ENCODE measurements at regions not wholly inside any gene's neighbourhood (a gene's known extent, or its start where the extent isn't known, plus 50 kb on each side); places are given as distances from the start of the nearest gene placed in this dataset.

GRCh38 chr2:57368190-57368589 lies 678.4 kb upstream of the VRK2 start:
- no peak overlapping the region for H2BK120ac ChIP-seq (replicated peaks; ENCODE audit: low read depth, low read length)
- no peak overlapping the region for H4K8ac ChIP-seq (ENCODE audit: extremely low read depth, insufficient read depth, low read length)
- no peaks in the 10 kb centered on the region for H3K79me1 ChIP-seq (ENCODE audit: low read depth, low read length)
- DNase-seq (ENCODE audit: low read depth in 1 of 2, low spot score in 2 of 2) (no peak), FAIRE-seq (no peak)
- no peak overlapping the region for H2BK5ac ChIP-seq (ENCODE audit: low read depth, low read length)
- H3K9me3 ChIP-seq (ENCODE audit: insufficient read depth in 2 of 2, low read depth in 1 of 2, low read length in 1 of 2) = no peaks in the 10 kb centered on the region
- no peak overlapping the region for H2AFZ ChIP-seq (ENCODE audit: low read length)
- ChIA-PET POLR2A (ENCODE audit: partially characterized antibody) (no interaction called here), CTCF (ENCODE audit: partially characterized antibody) (interaction anchor here (0.6 to 1.5 kb wide), 2 partner anchors 9 to 11 kb away, joined by 3 read pairs; no protein-coding TSS in a partner anchor)
- no peak overlapping the region for H4K91ac ChIP-seq (replicated peaks; ENCODE audit: insufficient read length, low read length)
- H3K14ac ChIP-seq (ENCODE audit: insufficient read length) = no peak overlapping the region
- H3K23ac ChIP-seq (ENCODE audit: insufficient read length) = no peak overlapping the region
- H3K27ac ChIP-seq (ENCODE audit: low read depth, low read length) = no peak overlapping the region
- H3K4ac ChIP-seq (replicated peaks; ENCODE audit: insufficient read length, low read depth, low read length) = no peak overlapping the region
- no peaks in the 10 kb centered on the region for H3K4me1 ChIP-seq (replicated peaks in 1 of 4; ENCODE audit: control insufficient read depth in 3 of 4, insufficient read depth in 4 of 4, low read length in 3 of 4)
- no peak overlapping the region for H3K9ac ChIP-seq (replicated peaks in 1 of 4; ENCODE audit: extremely low read depth in 1 of 4, low read depth in 3 of 4, low read length in 3 of 4)
- no peak overlapping the region for H3K56ac ChIP-seq (replicated peaks; ENCODE audit: insufficient read length, low read depth, low read length)
- H3K36me3 ChIP-seq (ENCODE audit: control insufficient read depth in 2 of 4, insufficient read depth in 4 of 4, low read length in 3 of 4) = no peaks in the 10 kb centered on the region
- no peak overlapping the region for H3K4me3 ChIP-seq (ENCODE audit: extremely low read depth in 1 of 4, insufficient read depth in 2 of 4, low read depth in 3 of 4, low read length in 4 of 4)
- H4K20me1 ChIP-seq (replicated peaks in 1 of 2; ENCODE audit: control insufficient read depth in 1 of 2, insufficient read depth in 2 of 2, low read length in 2 of 2) = no peaks in the 10 kb centered on the region
- H2BK20ac ChIP-seq (ENCODE audit: low read length) = no peak overlapping the region
- H3K4me2 ChIP-seq (ENCODE audit: insufficient read depth in 1 of 2, low read depth in 2 of 2, low read length in 2 of 2) = no peak overlapping the region
- no peaks in the 10 kb centered on the region for H3K27me3 ChIP-seq (replicated peaks in 1 of 4; ENCODE audit: control insufficient read depth in 3 of 4, extremely low read depth in 1 of 4, insufficient read depth in 3 of 4, low read length in 3 of 4)
- no peaks in the 10 kb centered on the region for H3K79me2 ChIP-seq (ENCODE audit: control insufficient read depth in 1 of 2, insufficient read depth in 2 of 2, low read length in 2 of 2)
- no peak overlapping the region for H3K18ac ChIP-seq (ENCODE audit: extremely low read depth, low read length)
- no peaks in the 10 kb centered on the region for H3K23me2 ChIP-seq (ENCODE audit: low read depth, low read length)
- 100% methylated on average over 1 of the region's 1 CpG; no CpG with 5 or more reads in 1 of the 2 experiments for WGBS, 2 experiments (ENCODE audit: extremely low coverage in 1 of 2, insufficient coverage in 1 of 2, insufficient read length in 1 of 2, insufficient replicate concordance in 2 of 2, low coverage in 1 of 2, low lambda C conversion rate in 2 of 2, missing lambda C conversion rate in 1 of 2)
- H2BK12ac ChIP-seq (ENCODE audit: low read depth, low read length) = no peak overlapping the region
- H2BK15ac ChIP-seq (ENCODE audit: low read length) = no peak overlapping the region
- no peak overlapping the region for H4K5ac ChIP-seq (ENCODE audit: insufficient read length, low read depth, low read length)
- no peak overlapping the region for H2AK5ac ChIP-seq (ENCODE audit: low read depth, low read length)
- TF ChIP-seq ZNF274 (IDR thresholded peaks at IDR 0.05; ENCODE audit: borderline replicate concordance, extremely low read depth, low read length) = no peak
- no peak for TF ChIP-seq USF2 (IDR thresholded peaks at IDR 0.05; ENCODE audit: low read length)
- TF ChIP-seq SIRT6 (IDR thresholded peaks at IDR 0.05; ENCODE audit: low read length) = no peak
- no peak for TF ChIP-seq RAD21 (IDR thresholded peaks at IDR 0.05 in 1 of 2, conservative IDR thresholded peaks at IDR 0.05 in 1 of 2; ENCODE audit: low read depth in 2 of 2, low read length in 2 of 2)
- no peak for TF ChIP-seq CBX5 (IDR thresholded peaks at IDR 0.05; ENCODE audit: low read depth, low read length)
- no peak for TF ChIP-seq BRCA1 (IDR thresholded peaks at IDR 0.05; ENCODE audit: low read depth, low read length)
- no peak for TF ChIP-seq CTCF (IDR thresholded peaks at IDR 0.05; ENCODE audit: control extremely low read depth in 1 of 3, insufficient read depth in 1 of 3, low read depth in 1 of 3, low read length in 3 of 3)
- no peak for TF ChIP-seq SIN3A (conservative IDR thresholded peaks at IDR 0.05 in 1 of 2, IDR thresholded peaks at IDR 0.05 in 1 of 2; ENCODE audit: low read depth in 1 of 2, low read length in 2 of 2)
- no peak for TF ChIP-seq TAF7 (optimal IDR thresholded peaks at IDR 0.05; ENCODE audit: borderline replicate concordance, low read depth, low read length)
- no peak for TF ChIP-seq E2F6 (IDR thresholded peaks at IDR 0.05)

Data from H1 (cell line).